K562 (cell line): ENCODE measurements at regions not wholly inside any gene's neighbourhood (a gene's known extent, or its start where the extent isn't known, plus 50 kb on each side); places are given as distances from the start of the nearest gene placed in this dataset.
A peak's percentile ranks its signal among the peaks of the same experiment; 100 is the strongest.

Source experiments
- BCOR ChIP-seq: fragments of 450-650 bp; IDR thresholded peaks from 2 replicates; pipeline ENCODE4 v1.6.1; 2016
- E2F3 ChIP-seq: fragments of 250-450 bp; sonication (Bioruptor Pico); IDR thresholded peaks from 2 replicates; pipeline ENCODE4 v1.4.0; 2020; ENCODE audit warnings: mild to moderate bottlenecking
- FOXJ2 ChIP-seq: fragments of 200-800 bp; sonication (Bioruptor generic); IDR thresholded peaks from 2 replicates; pipeline ENCODE4 v1.6.1; 2016; ENCODE audit warnings: missing genetic modification characterization, missing compliant biosample characterization
- FOXP1 ChIP-seq: sonication (generic); formaldehyde crosslinking; IDR thresholded peaks from 2 replicates; pipeline ENCODE4 v1.8.0; 2022; ENCODE audit warnings: mild to moderate bottlenecking, missing genetic modification reagents
- GATAD2B ChIP-seq: fragments of 450-650 bp; IDR thresholded peaks from 2 replicates; pipeline ENCODE4 v1.6.1; 2017; ENCODE audit warnings: mild to moderate bottlenecking, borderline replicate concordance
- HEY1 ChIP-seq: fragments of 250-450 bp; sonication (Bioruptor Pico); IDR thresholded peaks from 2 replicates; pipeline ENCODE4 v1.5.0; 2020; ENCODE audit warnings: mild to moderate bottlenecking, moderate library complexity, borderline replicate concordance
- KLF6 ChIP-seq: fragments of 250-450 bp; sonication (Bioruptor Pico); IDR thresholded peaks from 2 replicates; pipeline ENCODE4 v1.4.0; 2020; ENCODE audit warnings: mild to moderate bottlenecking, moderate library complexity, borderline replicate concordance
- NFIC ChIP-seq: fragments of 450-650 bp; IDR thresholded peaks from 2 replicates; pipeline ENCODE4 v1.6.1; 2017; ENCODE audit warnings: mild to moderate bottlenecking, inconsistent platforms
- PCBP2 ChIP-seq: fragments of 200-400 bp; formaldehyde crosslinking; IDR thresholded peaks from 2 replicates; pipeline ENCODE4 v1.6.1; 2018; ENCODE audit warnings: low read length, low read depth, mild to moderate bottlenecking, moderate library complexity; ENCODE audit not compliant: poor library complexity, severe bottlenecking
- POLR2AphosphoS5 ChIP-seq: IDR thresholded peaks from 2 replicates; pipeline ENCODE4 v1.6.1; 2011; ENCODE audit warnings: mild to moderate bottlenecking, low read depth, low read length, moderate library complexity; ENCODE audit not compliant: control insufficient read depth, insufficient read depth
- POLR2G ChIP-seq: fragments of 200-400 bp; formaldehyde crosslinking; IDR thresholded peaks from 2 replicates; pipeline ENCODE4 v1.6.1; 2017; ENCODE audit warnings: low read depth, mild to moderate bottlenecking, antibody characterized with exemption, low read length, moderate library complexity
- SRSF1 ChIP-seq: fragments of 200-400 bp; formaldehyde crosslinking; IDR thresholded peaks from 2 replicates; pipeline ENCODE4 v1.6.1; 2017; ENCODE audit warnings: mild to moderate bottlenecking, low read depth, low read length, moderate library complexity
- TAF1 ChIP-seq: IDR thresholded peaks from 2 replicates; pipeline ENCODE4 v1.6.1; 2011; ENCODE audit warnings: mild to moderate bottlenecking, low read length, moderate library complexity; ENCODE audit not compliant: insufficient read depth, control insufficient read depth, severe bottlenecking; ENCODE audit errors: extremely low read depth
- ZBTB7A ChIP-seq: IDR thresholded peaks from 2 replicates; pipeline ENCODE4 v1.6.1; 2011; ENCODE audit warnings: low read depth, mild to moderate bottlenecking, low read length, moderate library complexity, borderline replicate concordance; ENCODE audit not compliant: control insufficient read depth
- ZNF121 ChIP-seq: sonication (generic); formaldehyde crosslinking; conservative IDR thresholded peaks from 2 replicates; pipeline ENCODE4 v1.8.0; 2022; ENCODE audit warnings: missing genetic modification reagents
- ZNF79 ChIP-seq: fragments of 250-450 bp; sonication (Bioruptor Pico); IDR thresholded peaks from 2 replicates; pipeline ENCODE4 v1.4.0; 2020; ENCODE audit warnings: low read depth, mild to moderate bottlenecking, moderate library complexity
- TF ChIP-seq, protein P1 (sequence below): sonication (generic); formaldehyde crosslinking; IDR thresholded peaks from 2 replicates; pipeline ENCODE4 v1.8.0; 2022; ENCODE audit warnings: missing genetic modification reagents, mild to moderate bottlenecking, moderate library complexity, borderline replicate concordance
- TF ChIP-seq, protein P2 (sequence below): fragments of 450-650 bp; IDR thresholded peaks from 2 replicates; pipeline ENCODE4 v1.6.1; 2016
- TF ChIP-seq, protein P3 (sequence below): sonication (generic); formaldehyde crosslinking; IDR thresholded peaks from 2 replicates; pipeline ENCODE4 v1.8.0; 2022; ENCODE audit warnings: mild to moderate bottlenecking, missing genetic modification reagents
- TF ChIP-seq, protein P4 (sequence below): sonication (generic); formaldehyde crosslinking; IDR thresholded peaks from 2 replicates; pipeline ENCODE4 v1.8.1; 2023; ENCODE audit warnings: mild to moderate bottlenecking, missing genetic modification reagents

DNA sequence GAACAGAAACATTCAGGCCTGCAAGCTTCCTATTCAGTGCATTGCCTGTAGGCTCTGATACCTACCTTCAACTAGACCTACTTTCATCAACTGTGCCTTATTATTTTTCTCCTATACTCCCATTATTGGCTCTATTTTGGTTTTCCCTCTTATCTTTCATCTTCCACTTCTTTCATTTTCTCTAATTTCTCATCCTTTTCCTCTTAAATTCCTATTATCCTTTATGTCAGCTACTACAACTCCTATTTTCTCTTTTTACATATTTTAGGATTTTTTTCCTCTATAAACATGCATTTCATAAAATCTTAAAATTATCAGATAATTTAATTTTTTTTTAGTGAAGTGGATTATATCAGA, 61.6 kb upstream of the PRDM8 start (continued):
- TF ChIP-seq SRSF1, result no peak
- no peak for TF ChIP-seq ZNF121 (CRISPR knock-in tag)
- TF ChIP-seq, protein P1, sequence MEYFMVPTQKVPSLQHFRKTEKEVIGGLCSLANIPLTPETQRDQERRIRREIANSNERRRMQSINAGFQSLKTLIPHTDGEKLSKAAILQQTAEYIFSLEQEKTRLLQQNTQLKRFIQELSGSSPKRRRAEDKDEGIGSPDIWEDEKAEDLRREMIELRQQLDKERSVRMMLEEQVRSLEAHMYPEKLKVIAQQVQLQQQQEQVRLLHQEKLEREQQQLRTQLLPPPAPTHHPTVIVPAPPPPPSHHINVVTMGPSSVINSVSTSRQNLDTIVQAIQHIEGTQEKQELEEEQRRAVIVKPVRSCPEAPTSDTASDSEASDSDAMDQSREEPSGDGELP (CRISPR knock-in tag), result no peak
- no peak for TF ChIP-seq POLR2G
- no peak for TF ChIP-seq PCBP2
- TF ChIP-seq HEY1 (CRISPR knock-in tag), result no peak
- TF ChIP-seq, protein P2, sequence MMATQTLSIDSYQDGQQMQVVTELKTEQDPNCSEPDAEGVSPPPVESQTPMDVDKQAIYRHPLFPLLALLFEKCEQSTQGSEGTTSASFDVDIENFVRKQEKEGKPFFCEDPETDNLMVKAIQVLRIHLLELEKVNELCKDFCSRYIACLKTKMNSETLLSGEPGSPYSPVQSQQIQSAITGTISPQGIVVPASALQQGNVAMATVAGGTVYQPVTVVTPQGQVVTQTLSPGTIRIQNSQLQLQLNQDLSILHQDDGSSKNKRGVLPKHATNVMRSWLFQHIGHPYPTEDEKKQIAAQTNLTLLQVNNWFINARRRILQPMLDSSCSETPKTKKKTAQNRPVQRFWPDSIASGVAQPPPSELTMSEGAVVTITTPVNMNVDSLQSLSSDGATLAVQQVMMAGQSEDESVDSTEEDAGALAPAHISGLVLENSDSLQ, result no peak
- no peak for TF ChIP-seq TAF1
- TF ChIP-seq, protein P3, sequence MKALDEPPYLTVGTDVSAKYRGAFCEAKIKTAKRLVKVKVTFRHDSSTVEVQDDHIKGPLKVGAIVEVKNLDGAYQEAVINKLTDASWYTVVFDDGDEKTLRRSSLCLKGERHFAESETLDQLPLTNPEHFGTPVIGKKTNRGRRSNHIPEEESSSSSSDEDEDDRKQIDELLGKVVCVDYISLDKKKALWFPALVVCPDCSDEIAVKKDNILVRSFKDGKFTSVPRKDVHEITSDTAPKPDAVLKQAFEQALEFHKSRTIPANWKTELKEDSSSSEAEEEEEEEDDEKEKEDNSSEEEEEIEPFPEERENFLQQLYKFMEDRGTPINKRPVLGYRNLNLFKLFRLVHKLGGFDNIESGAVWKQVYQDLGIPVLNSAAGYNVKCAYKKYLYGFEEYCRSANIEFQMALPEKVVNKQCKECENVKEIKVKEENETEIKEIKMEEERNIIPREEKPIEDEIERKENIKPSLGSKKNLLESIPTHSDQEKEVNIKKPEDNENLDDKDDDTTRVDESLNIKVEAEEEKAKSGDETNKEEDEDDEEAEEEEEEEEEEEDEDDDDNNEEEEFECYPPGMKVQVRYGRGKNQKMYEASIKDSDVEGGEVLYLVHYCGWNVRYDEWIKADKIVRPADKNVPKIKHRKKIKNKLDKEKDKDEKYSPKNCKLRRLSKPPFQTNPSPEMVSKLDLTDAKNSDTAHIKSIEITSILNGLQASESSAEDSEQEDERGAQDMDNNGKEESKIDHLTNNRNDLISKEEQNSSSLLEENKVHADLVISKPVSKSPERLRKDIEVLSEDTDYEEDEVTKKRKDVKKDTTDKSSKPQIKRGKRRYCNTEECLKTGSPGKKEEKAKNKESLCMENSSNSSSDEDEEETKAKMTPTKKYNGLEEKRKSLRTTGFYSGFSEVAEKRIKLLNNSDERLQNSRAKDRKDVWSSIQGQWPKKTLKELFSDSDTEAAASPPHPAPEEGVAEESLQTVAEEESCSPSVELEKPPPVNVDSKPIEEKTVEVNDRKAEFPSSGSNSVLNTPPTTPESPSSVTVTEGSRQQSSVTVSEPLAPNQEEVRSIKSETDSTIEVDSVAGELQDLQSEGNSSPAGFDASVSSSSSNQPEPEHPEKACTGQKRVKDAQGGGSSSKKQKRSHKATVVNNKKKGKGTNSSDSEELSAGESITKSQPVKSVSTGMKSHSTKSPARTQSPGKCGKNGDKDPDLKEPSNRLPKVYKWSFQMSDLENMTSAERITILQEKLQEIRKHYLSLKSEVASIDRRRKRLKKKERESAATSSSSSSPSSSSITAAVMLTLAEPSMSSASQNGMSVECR, result no peak
- TF ChIP-seq POLR2AphosphoS5, result no peak
- no peak for TF ChIP-seq ZNF79 (CRISPR knock-in tag)
- no peak for TF ChIP-seq KLF6 (CRISPR knock-in tag)
- no peak for TF ChIP-seq BCOR
- no peak for TF ChIP-seq ZBTB7A
- TF ChIP-seq NFIC, result peak; percentile 8; the same call in 1 of the 2 replicates
- TF ChIP-seq FOXJ2 (tag), result peak; percentile 13; the same call in 1 of the 2 replicates
- TF ChIP-seq, protein P4, sequence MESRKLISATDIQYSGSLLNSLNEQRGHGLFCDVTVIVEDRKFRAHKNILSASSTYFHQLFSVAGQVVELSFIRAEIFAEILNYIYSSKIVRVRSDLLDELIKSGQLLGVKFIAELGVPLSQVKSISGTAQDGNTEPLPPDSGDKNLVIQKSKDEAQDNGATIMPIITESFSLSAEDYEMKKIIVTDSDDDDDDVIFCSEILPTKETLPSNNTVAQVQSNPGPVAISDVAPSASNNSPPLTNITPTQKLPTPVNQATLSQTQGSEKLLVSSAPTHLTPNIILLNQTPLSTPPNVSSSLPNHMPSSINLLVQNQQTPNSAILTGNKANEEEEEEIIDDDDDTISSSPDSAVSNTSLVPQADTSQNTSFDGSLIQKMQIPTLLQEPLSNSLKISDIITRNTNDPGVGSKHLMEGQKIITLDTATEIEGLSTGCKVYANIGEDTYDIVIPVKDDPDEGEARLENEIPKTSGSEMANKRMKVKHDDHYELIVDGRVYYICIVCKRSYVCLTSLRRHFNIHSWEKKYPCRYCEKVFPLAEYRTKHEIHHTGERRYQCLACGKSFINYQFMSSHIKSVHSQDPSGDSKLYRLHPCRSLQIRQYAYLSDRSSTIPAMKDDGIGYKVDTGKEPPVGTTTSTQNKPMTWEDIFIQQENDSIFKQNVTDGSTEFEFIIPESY (CRISPR knock-in tag), result no peak
- TF ChIP-seq FOXP1 (CRISPR knock-in tag), result no peak
- TF ChIP-seq E2F3 (CRISPR knock-in tag), result no peak
- no peak for TF ChIP-seq GATAD2B
